MM.1S (cell line): ENCODE measurements at regions not wholly inside any gene's neighbourhood (a gene's known extent, or its start where the extent isn't known, plus 50 kb on each side); places are given as distances from the start of the nearest gene placed in this dataset.

ENCODE experiments used
- DNase-seq: peaks from one replicate; pipeline ENCODE4 v3.0.0-alpha.2; 2015
- H2AFZ ChIP-seq: fragments of 300-600 bp; sonication (generic); 2 replicates; pipeline ENCODE4 v1.6.0; 2016; ENCODE audit warnings: antibody characterized with exemption, low read length
- H3F3A ChIP-seq: fragments of 300-600 bp; sonication (generic); 2 replicates; pipeline ENCODE4 v1.6.1; 2016; ENCODE audit warnings: mild to moderate bottlenecking, antibody characterized with exemption, low read length, moderate library complexity, mixed read lengths; ENCODE audit not compliant: insufficient read depth
- H3K27ac ChIP-seq: fragments of 300-600 bp; sonication (generic); 2 replicates; pipeline ENCODE4 v1.5.1; 2016; ENCODE audit warnings: mild to moderate bottlenecking, low read length
- H3K27me3 ChIP-seq: fragments of 300-600 bp; sonication (generic); replicated peaks from 2 replicates; pipeline ENCODE4 v1.6.0; 2016; ENCODE audit warnings: low read length; ENCODE audit not compliant: insufficient read depth
- H3K36me3 ChIP-seq: fragments of 300-600 bp; sonication (generic); replicated peaks from 2 replicates; pipeline ENCODE4 v1.6.1; 2016; ENCODE audit warnings: mild to moderate bottlenecking, low read length, mixed read lengths; ENCODE audit not compliant: insufficient read depth
- H3K4me1 ChIP-seq: fragments of 300-600 bp; sonication (generic); 2 replicates; pipeline ENCODE4 v1.6.1; 2016; ENCODE audit warnings: low read length, mixed read lengths
- H3K4me2 ChIP-seq: fragments of 300-600 bp; sonication (generic); 2 replicates; pipeline ENCODE4 v1.6.0; 2016; ENCODE audit warnings: low read depth, low read length
- H3K4me3 ChIP-seq: fragments of 300-600 bp; sonication (generic); 2 replicates; pipeline ENCODE4 v1.5.1; 2016; ENCODE audit warnings: low read length, mixed read lengths
- H3K79me2 ChIP-seq: fragments of 300-600 bp; sonication (generic); 2 replicates; pipeline ENCODE4 v1.6.1; 2016; ENCODE audit warnings: mixed run types, low read length, mixed read lengths
- H3K9ac ChIP-seq: fragments of 300-600 bp; sonication (generic); 2 replicates; pipeline ENCODE4 v1.6.1; 2016; ENCODE audit warnings: low read length, mixed read lengths
- H3K9me2 ChIP-seq: fragments of 300-600 bp; sonication (generic); replicated peaks from 2 replicates; pipeline ENCODE4 v1.6.1; 2016; ENCODE audit warnings: mild to moderate bottlenecking, low read length, mixed read lengths; ENCODE audit not compliant: insufficient read depth
- H3K9me3 ChIP-seq: fragments of 300-600 bp; sonication (generic); replicated peaks from 2 replicates; pipeline ENCODE4 v1.6.1; 2016; ENCODE audit warnings: mild to moderate bottlenecking, low read length, mixed read lengths; ENCODE audit not compliant: insufficient read depth
- H4K20me1 ChIP-seq: fragments of 300-600 bp; sonication (generic); 2 replicates; pipeline ENCODE4 v1.6.1; 2016; ENCODE audit warnings: mild to moderate bottlenecking, low read length, moderate library complexity, mixed read lengths; ENCODE audit not compliant: insufficient read depth
- EZH2 ChIP-seq: fragments of 300-600 bp; sonication (generic); optimal IDR thresholded peaks from 2 replicates; pipeline ENCODE3; 2017; ENCODE audit warnings: low read depth, mild to moderate bottlenecking, antibody characterized with exemption, low read length, mixed read lengths
- EZH2phosphoT487 ChIP-seq: fragments of 300-600 bp; sonication (generic); IDR thresholded peaks from 2 replicates; pipeline ENCODE4 v1.6.1; 2018; ENCODE audit warnings: antibody characterized with exemption, low read length
- TF ChIP-seq, protein P1 (sequence below): fragments of 300-600 bp; sonication (generic); IDR thresholded peaks from 2 replicates; pipeline ENCODE4 v1.5.1; 2016; ENCODE audit warnings: antibody characterized with exemption, low read length, mixed read lengths

DNA sequence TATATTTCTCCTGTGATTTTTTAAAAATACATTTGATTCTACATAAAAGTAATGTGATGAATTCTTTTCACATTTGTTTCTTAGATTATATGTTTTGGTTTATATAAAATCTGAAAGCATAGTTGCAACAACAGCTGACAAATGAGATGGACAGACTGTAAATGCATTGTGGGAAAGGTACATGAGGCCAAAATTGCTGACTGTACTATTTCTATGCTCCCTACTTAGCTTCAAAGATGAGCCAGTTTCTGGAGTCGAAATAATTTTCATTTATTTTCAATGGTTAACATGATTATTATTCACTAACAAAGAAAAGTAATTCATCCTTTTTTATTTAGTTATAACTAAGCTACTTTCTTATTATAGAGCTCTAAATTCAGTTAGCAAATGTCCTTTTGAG is 441.3 kb upstream of the CCNG1 start:
- no peak overlapping the region for H2AFZ ChIP-seq
- H3K4me3 ChIP-seq, result no peak overlapping the region
- no peak overlapping the region for H3K27ac ChIP-seq
- no peaks in the 10 kb centered on the region for H3K79me2 ChIP-seq
- no peaks in the 10 kb centered on the region for H3K36me3 ChIP-seq
- no peaks in the 10 kb centered on the region for H3K9me2 ChIP-seq
- no peak for TF ChIP-seq EZH2phosphoT487
- TF ChIP-seq, protein P1, sequence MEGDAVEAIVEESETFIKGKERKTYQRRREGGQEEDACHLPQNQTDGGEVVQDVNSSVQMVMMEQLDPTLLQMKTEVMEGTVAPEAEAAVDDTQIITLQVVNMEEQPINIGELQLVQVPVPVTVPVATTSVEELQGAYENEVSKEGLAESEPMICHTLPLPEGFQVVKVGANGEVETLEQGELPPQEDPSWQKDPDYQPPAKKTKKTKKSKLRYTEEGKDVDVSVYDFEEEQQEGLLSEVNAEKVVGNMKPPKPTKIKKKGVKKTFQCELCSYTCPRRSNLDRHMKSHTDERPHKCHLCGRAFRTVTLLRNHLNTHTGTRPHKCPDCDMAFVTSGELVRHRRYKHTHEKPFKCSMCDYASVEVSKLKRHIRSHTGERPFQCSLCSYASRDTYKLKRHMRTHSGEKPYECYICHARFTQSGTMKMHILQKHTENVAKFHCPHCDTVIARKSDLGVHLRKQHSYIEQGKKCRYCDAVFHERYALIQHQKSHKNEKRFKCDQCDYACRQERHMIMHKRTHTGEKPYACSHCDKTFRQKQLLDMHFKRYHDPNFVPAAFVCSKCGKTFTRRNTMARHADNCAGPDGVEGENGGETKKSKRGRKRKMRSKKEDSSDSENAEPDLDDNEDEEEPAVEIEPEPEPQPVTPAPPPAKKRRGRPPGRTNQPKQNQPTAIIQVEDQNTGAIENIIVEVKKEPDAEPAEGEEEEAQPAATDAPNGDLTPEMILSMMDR, result no peak
- TF ChIP-seq EZH2, result no peak
- no peaks in the 10 kb centered on the region for H3K9me3 ChIP-seq
- peaks cover 4% of the 10 kb centered on the region; the same call in 1 of the 2 replicates for H3K4me1 ChIP-seq
- no peak for DNase-seq
- H3K9ac ChIP-seq, result no peak overlapping the region
- no peaks in the 10 kb centered on the region for H3F3A ChIP-seq
- H3K4me2 ChIP-seq, result no peak overlapping the region
- no peaks in the 10 kb centered on the region for H4K20me1 ChIP-seq
- H3K27me3 ChIP-seq, result no peaks in the 10 kb centered on the region

DNA sequence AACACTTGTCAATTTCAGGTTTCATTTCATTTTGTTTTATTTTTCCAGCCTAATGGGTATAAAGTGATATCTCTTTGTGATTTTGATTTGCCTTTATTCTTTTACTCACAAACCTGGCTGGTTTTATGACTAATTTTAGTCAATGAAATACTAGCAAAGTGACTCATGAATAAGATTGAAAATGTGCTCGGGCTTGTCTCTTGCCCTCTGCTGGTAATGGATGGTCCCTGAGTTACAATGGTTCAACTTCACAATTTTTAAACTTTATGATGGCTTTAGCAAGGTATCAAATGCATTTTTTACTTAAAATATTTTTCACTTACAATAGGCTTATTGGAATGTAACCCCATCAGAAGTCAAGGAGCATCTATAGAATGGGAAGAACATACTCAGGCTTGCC is 431.4 kb upstream of the CCNG1 start:
- Histone ChIP-seq H3K79me2 (no peaks in the 10 kb centered on the region), H4K20me1 (no peaks in the 10 kb centered on the region), H3K9me3 (no peaks in the 10 kb centered on the region), H3K9ac (no peak overlapping the region), H2AFZ (no peak overlapping the region), H3K4me3 (no peak overlapping the region), H3K27ac (no peak overlapping the region), H3K4me2 (no peak overlapping the region), H3K9me2 (no peaks in the 10 kb centered on the region), H3K36me3 (no peaks in the 10 kb centered on the region), H3K4me1 (no peaks in the 10 kb centered on the region), H3K27me3 (no peaks in the 10 kb centered on the region), H3F3A (no peaks in the 10 kb centered on the region)
- no peak for DNase-seq
- TF ChIP-seq, protein P1, result no peak; the same call in 1 of the 2 replicates
- TF ChIP-seq EZH2phosphoT487, result no peak
- TF ChIP-seq EZH2, result no peak

DNA sequence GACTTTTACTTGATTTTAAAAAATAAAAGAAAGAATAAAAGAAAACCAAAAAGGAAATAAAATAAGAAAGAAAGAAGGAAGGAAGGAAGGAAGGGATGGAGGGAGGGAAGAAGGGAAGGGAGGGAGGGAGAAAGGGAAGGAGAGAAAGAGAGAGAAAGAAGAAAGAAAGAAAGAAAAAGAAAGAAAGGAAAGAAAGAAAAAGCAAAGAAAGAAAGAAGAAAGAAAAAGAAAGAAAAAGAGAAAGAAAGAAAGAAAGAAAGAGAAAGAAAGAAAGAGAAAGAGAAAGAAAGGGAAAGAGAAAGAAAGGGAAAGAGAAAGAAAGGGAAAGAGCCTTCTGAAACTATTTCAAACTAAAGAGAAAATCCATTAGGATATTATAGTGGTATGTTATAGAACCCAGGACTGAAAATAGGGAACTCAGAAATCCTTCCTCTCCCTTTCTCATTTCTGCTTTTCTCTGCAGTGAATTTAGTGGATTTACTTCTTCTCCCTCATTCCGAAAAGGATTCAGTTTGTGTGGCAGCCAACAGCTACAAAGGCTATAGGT is 414.7 kb upstream of the CCNG1 start:
- no peaks in the 10 kb centered on the region for H3K9me3 ChIP-seq
- H3K4me3 ChIP-seq, result no peak overlapping the region
- H3K9ac ChIP-seq, result no peak overlapping the region
- H3K27me3 ChIP-seq, result no peaks in the 10 kb centered on the region
- H3K4me1 ChIP-seq, result no peaks in the 10 kb centered on the region
- no peak overlapping the region for H3K27ac ChIP-seq
- H3K36me3 ChIP-seq, result no peaks in the 10 kb centered on the region
- H3F3A ChIP-seq, result no peaks in the 10 kb centered on the region
- no peaks in the 10 kb centered on the region for H4K20me1 ChIP-seq
- no peaks in the 10 kb centered on the region for H3K9me2 ChIP-seq
- H2AFZ ChIP-seq, result no peak overlapping the region
- TF ChIP-seq, protein P1, result no peak
- TF ChIP-seq EZH2phosphoT487 (no peak), EZH2 (no peak)
- no peaks in the 10 kb centered on the region for H3K79me2 ChIP-seq
- H3K4me2 ChIP-seq, result no peak overlapping the region
- DNase-seq, result no peak
